Pancreas (tissue), 10 donors: ENCODE measurements at regions not wholly inside any gene's neighbourhood (a gene's known extent, or its start where the extent isn't known, plus 50 kb on each side); places are given as distances from the start of the nearest gene placed in this dataset.

Experiments used
- ATAC-seq, 4 donors: fragments of 200-7000 bp; cut with Tn5 transposase; one replicate each; pipeline versions ENCODE4 v1.8.0 to v1.9.1; 2020; ENCODE audit warnings: mild to moderate bottlenecking in 4 of 4, moderate library complexity in 4 of 4
- DNase-seq, 6 donors: peaks; one replicate each; pipeline ENCODE4 v3.0.0-alpha.2; 2020
- FAIRE-seq: peaks from 2 replicates; lab custom pipeline; 2012; peaks lifted over from hg19 to GRCh38; lab: Jason Lieb, UNC
- H3K27ac ChIP-seq, 4 donors: fragments of 200-600 bp; sonication (generic); 1 replicate in 3 of 4; 2 replicates in 1 of 4; pipeline versions ENCODE4 v1.5.0 to v1.8.0; 2020
- H3K27me3 ChIP-seq, 4 donors: fragments of 200-600 bp; one replicate each; pipeline ENCODE4 v1.8.0; 2021
- H3K36me3 ChIP-seq, 3 donors: fragments of 200-600 bp; sonication (generic) in 1 of 3; one replicate each; pipeline versions ENCODE4 v1.5.0 to v1.8.0; 2020 to 2021
- H3K4me1 ChIP-seq, 3 donors: fragments of 200-600 bp; one replicate each; pipeline ENCODE4 v1.8.0; 2021
- H3K4me3 ChIP-seq, 4 donors: fragments of 200-600 bp; sonication (generic) in 2 of 4; one replicate each; pipeline versions ENCODE4 v1.5.0 to v1.8.0; 2020 to 2021
- H3K9me3 ChIP-seq, 4 donors: fragments of 200-600 bp; one replicate each; pipeline ENCODE4 v1.8.0; 2021
- CTCF ChIP-seq, 4 donors: fragments of 200-600 bp; sonication (generic) in 3 of 4; IDR thresholded peaks; one replicate each; pipeline versions ENCODE4 v1.5.0 to v1.8.0; 2021; ENCODE audit warnings: antibody characterized with exemption in 4 of 4
- WGBS, 2 donors: extraction: QIAGEN DNeasy Blood & Tissue Kit; methylation state at CpG; one replicate each; pipeline ENCODE4 v1.1.7; 2013; 5-methylcytosine and 5-hydroxymethylcytosine counted together
- intact Hi-C, 3 donors: fragments of 100-400 bp; cut with DNase I; formaldehyde crosslinking; loops; one replicate each; pipeline versions ENCODE4 v1.11.1 to v1.14.2; 2022
- donor health status: healthy with polysubstance abuse.
- donor health status: DM: no; HTN: no; CAD: no; lungs with moderate emphysema.
- donor health status: DM: no; HTN: no; CAD: no.
- donor health status: control.
- donor health status: control.
- donor health status: Bipolar disorder and iron deficiency.
- donor health status: DM: yes; HTN: yes; CAD: no.
- donor health status: DM: no; HTN: no; CAD: no.
- donor health status: DM: no; HTN: no; CAD: no.
- donor health status: DM: yes; HTN: yes; CAD: no.

- Histone ChIP-seq H3K36me3 (no peaks in the 10 kb centered on the region), H3K4me1 (no peaks in the 10 kb centered on the region), H3K27me3 (no peaks in the 10 kb centered on the region), H3K9me3 (no peaks in the 10 kb centered on the region), H3K27ac (no peak overlapping the region), H3K4me3 (no peak overlapping the region)
- DNase-seq (no peak), ATAC-seq (no peak), FAIRE-seq (no peak)
- intact Hi-C loops: no loop called here
- TF ChIP-seq CTCF (IDR thresholded peaks at IDR 0.05): no peak
- WGBS, 2 donors: 84% methylated on average over 1 of the region's 1 CpG
These were observed 293.2 kb upstream of the PCDH18 start for GRCh38 chr4:137825505-137825904.

GRCh38 chr4:137823007-137823406, 290.7 kb upstream of the PCDH18 start:
- intact Hi-C loops: no loop called here
- no peak for TF ChIP-seq CTCF (IDR thresholded peaks at IDR 0.05)
- Histone ChIP-seq H3K36me3 (no peaks in the 10 kb centered on the region), H3K27me3 (no peaks in the 10 kb centered on the region), H3K27ac (no peak overlapping the region), H3K9me3 (no peaks in the 10 kb centered on the region), H3K4me3 (no peak overlapping the region), H3K4me1 (no peaks in the 10 kb centered on the region)
- FAIRE-seq: no peak
- no peak for ATAC-seq
- 61 to 70% methylated on average over 2 of the region's 2 CpGs for WGBS, 2 donors
- no peak for DNase-seq

GRCh38 chr4:137819964-137820383, 287.7 kb upstream of the PCDH18 start:
- TF ChIP-seq CTCF (IDR thresholded peaks at IDR 0.05): peak in 3 of 4 donors; percentile 21 to 23 (median 21)
- no peak overlapping the region for H3K4me3 ChIP-seq
- ATAC-seq: peak in 3 of 4 donors; percentile 79 to 85 (median 83)
- H3K4me1 ChIP-seq: no peaks in the 10 kb centered on the region
- FAIRE-seq: no peak
- H3K27ac ChIP-seq: no peak overlapping the region
- 85 to 100% methylated on average over 1 of the region's 1 CpG for WGBS, 2 donors
- no peaks in the 10 kb centered on the region for H3K27me3 ChIP-seq
- H3K9me3 ChIP-seq: no peaks in the 10 kb centered on the region
- DNase-seq: peak in 2 of 6 donors; percentile 3 to 13
- intact Hi-C loops: no loop called here
- H3K36me3 ChIP-seq: no peaks in the 10 kb centered on the region

GRCh38 chr4:137812258-137812657, 280.0 kb upstream of the PCDH18 start:
- intact Hi-C loops: no loop called here
- Histone ChIP-seq H3K4me3 (no peak overlapping the region), H3K9me3 (no peaks in the 10 kb centered on the region), H3K27ac (no peak overlapping the region), H3K36me3 (no peaks in the 10 kb centered on the region), H3K27me3 (no peaks in the 10 kb centered on the region), H3K4me1 (no peaks in the 10 kb centered on the region)
- no peak for FAIRE-seq
- no peak for DNase-seq
- no peak for TF ChIP-seq CTCF (IDR thresholded peaks at IDR 0.05)
- WGBS, 2 donors: 84% methylated on average over 4 of the region's 4 CpGs
- ATAC-seq: no peak

GRCh38 chr4:137806420-137806819, 274.1 kb upstream of the PCDH18 start:
- Histone ChIP-seq H3K27me3 (no peaks in the 10 kb centered on the region), H3K27ac (no peak overlapping the region), H3K4me3 (no peak overlapping the region), H3K36me3 (no peaks in the 10 kb centered on the region), H3K9me3 (no peaks in the 10 kb centered on the region), H3K4me1 (no peaks in the 10 kb centered on the region)
- intact Hi-C loops: no loop called here
- no peak for TF ChIP-seq CTCF (IDR thresholded peaks at IDR 0.05)
- ATAC-seq (no peak), FAIRE-seq (no peak), DNase-seq (no peak)
- WGBS, 2 donors: 69 to 75% methylated on average over 3 of the region's 3 CpGs
